Tibial nerve (tissue), 4 donors: ENCODE measurements at regions not wholly inside any gene's neighbourhood (a gene's known extent, or its start where the extent isn't known, plus 50 kb on each side); places are given as distances from the start of the nearest gene placed in this dataset.

Source experiments
- DNase-seq, 2 donors: peaks; one replicate each; pipeline ENCODE4 v3.0.0-alpha.2; 2019; ENCODE audit warnings: low spot score in 2 of 2
- H3K27ac ChIP-seq, 4 donors: fragments of 200-600 bp; sonication (generic) in 3 of 4; one replicate each; pipeline ENCODE4 v1.5.1; 2017 to 2019; ENCODE audit warnings: mild to moderate bottlenecking in 1 of 4
- H3K27me3 ChIP-seq, 2 donors: fragments of 200-600 bp; sonication (generic) in 1 of 2; one replicate each; pipeline versions ENCODE4 v1.5.1 to v1.6.0; 2017 to 2019
- H3K36me3 ChIP-seq, 3 donors: fragments of 200-600 bp; sonication (generic); one replicate each; pipeline ENCODE4 v1.5.1; 2018 to 2019
- H3K4me1 ChIP-seq, 4 donors: fragments of 200-600 bp; sonication (generic) in 3 of 4; one replicate each; pipeline ENCODE4 v1.5.1; 2017 to 2019
- H3K4me3 ChIP-seq, 4 donors: fragments of 200-600 bp; sonication (generic) in 3 of 4; one replicate each; pipeline ENCODE4 v1.5.1; 2017 to 2019; ENCODE audit warnings: mild to moderate bottlenecking in 1 of 4, moderate library complexity in 1 of 4
- H3K9me3 ChIP-seq, 4 donors: fragments of 200-600 bp; sonication (generic) in 3 of 4; one replicate each; pipeline ENCODE4 v1.5.1; 2017 to 2019
- EP300 ChIP-seq, 2 donors: sonication (generic); formaldehyde crosslinking; IDR thresholded peaks; one replicate each; pipeline ENCODE4 v1.6.1; 2017; ENCODE audit warnings: antibody characterized with exemption in 2 of 2, mild to moderate bottlenecking in 1 of 2
- POLR2A ChIP-seq, 2 donors: fragments of 450-650 bp; IDR thresholded peaks; one replicate each; pipeline ENCODE4 v1.6.1; 2017; ENCODE audit warnings: antibody characterized with exemption in 2 of 2, mild to moderate bottlenecking in 2 of 2, moderate library complexity in 2 of 2
- WGBS, 2 donors: methylation state at CpG; one replicate each; pipeline ENCODE4 v1.1.5; 2018; 5-methylcytosine and 5-hydroxymethylcytosine counted together
- TF ChIP-seq, protein P1 (sequence below), 5 experiments: fragments of 200-600 bp in 3 of 5; fragments of 450-650 bp in 2 of 5; sonication (generic) in 3 of 5; IDR thresholded peaks; one replicate each; pipeline ENCODE4 v1.5.1; 2016 to 2019; ENCODE audit warnings: antibody characterized with exemption in 5 of 5, mild to moderate bottlenecking in 3 of 5, moderate library complexity in 2 of 5

DNA sequence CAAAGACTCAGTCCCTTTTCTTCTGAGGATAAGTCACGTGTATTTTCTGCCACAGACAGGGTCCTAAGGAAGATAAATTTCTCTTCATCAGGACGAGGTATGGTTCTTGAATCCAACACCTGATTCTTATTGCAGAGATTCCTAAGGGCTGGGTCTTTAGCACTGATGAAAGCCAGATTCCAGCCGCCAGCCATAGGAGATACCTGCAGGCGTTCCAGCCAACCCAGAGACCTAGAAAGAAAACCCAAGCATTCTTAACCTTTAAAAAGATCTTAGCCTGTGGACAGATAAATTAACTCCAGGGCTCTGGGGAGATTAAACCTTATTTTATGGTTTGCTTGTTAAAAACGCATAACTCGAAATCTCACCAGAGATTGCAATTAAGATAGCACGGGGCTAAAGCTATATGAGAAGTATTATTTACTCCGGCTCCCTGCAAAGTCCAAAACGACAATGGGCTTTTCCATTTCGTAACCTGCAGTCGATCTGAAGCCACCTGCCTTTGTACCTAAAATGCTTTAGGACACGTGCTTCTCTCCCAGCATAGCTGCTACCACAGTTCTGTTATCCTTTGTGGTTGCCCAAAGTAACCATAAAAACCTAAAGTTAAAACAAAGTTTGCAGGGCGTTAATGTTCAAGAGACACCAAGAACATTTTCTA is 104.5 kb downstream of the NXPE2 start:
- Histone ChIP-seq H3K27me3 (no peaks in the 10 kb centered on the region), H3K36me3 (no peaks in the 10 kb centered on the region), H3K27ac (no peak overlapping the region), H3K9me3 (no peaks in the 10 kb centered on the region), H3K4me1 (no peaks in the 10 kb centered on the region), H3K4me3 (no peak overlapping the region)
- 68 to 75% methylated on average over 13 of the region's 13 CpGs for WGBS, 2 donors
- TF ChIP-seq EP300 (IDR thresholded peaks at IDR 0.05): no peak
- TF ChIP-seq, protein P1, sequence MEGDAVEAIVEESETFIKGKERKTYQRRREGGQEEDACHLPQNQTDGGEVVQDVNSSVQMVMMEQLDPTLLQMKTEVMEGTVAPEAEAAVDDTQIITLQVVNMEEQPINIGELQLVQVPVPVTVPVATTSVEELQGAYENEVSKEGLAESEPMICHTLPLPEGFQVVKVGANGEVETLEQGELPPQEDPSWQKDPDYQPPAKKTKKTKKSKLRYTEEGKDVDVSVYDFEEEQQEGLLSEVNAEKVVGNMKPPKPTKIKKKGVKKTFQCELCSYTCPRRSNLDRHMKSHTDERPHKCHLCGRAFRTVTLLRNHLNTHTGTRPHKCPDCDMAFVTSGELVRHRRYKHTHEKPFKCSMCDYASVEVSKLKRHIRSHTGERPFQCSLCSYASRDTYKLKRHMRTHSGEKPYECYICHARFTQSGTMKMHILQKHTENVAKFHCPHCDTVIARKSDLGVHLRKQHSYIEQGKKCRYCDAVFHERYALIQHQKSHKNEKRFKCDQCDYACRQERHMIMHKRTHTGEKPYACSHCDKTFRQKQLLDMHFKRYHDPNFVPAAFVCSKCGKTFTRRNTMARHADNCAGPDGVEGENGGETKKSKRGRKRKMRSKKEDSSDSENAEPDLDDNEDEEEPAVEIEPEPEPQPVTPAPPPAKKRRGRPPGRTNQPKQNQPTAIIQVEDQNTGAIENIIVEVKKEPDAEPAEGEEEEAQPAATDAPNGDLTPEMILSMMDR (IDR thresholded peaks at IDR 0.05): no peak
- no peak for TF ChIP-seq POLR2A (IDR thresholded peaks at IDR 0.05)
- no peak for DNase-seq

DNA sequence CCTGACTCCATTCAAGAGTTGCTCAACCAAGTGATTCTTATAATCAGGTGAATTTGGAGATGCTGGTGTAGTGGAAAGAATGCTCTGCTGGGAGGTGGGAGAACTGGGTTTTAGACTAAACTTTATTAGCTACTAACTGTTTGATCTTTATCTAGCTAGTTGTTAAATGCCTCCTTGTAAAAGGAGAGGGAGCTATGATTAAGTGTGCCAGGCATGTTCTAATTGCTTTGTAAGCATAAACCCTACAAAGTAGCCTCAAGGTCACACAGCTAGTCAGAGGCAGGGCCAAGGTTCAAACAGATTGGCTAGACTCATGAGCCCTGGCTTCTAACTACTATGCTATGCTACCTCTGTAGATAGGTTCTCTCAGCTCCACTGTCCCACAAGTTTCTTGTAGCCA is 105.5 kb downstream of the NXPE2 start:
- H3K27ac ChIP-seq: no peak overlapping the region
- no peaks in the 10 kb centered on the region for H3K36me3 ChIP-seq
- H3K4me3 ChIP-seq: no peak overlapping the region
- no peak for DNase-seq
- no peaks in the 10 kb centered on the region for H3K27me3 ChIP-seq
- no peaks in the 10 kb centered on the region for H3K9me3 ChIP-seq
- TF ChIP-seq, protein P1 (IDR thresholded peaks at IDR 0.05): no peak
- no peak for TF ChIP-seq EP300 (IDR thresholded peaks at IDR 0.05)
- TF ChIP-seq POLR2A (IDR thresholded peaks at IDR 0.05): no peak
- no peaks in the 10 kb centered on the region for H3K4me1 ChIP-seq

GRCh38 chr11:114784216-114784615 is 105.9 kb downstream of the NXPE2 start:
- Histone ChIP-seq H3K27ac (no peak overlapping the region), H3K9me3 (no peaks in the 10 kb centered on the region), H3K27me3 (no peaks in the 10 kb centered on the region), H3K4me1 (no peaks in the 10 kb centered on the region), H3K36me3 (no peaks in the 10 kb centered on the region), H3K4me3 (no peak overlapping the region)
- DNase-seq: no peak
- 71 to 72% methylated on average over 5 of the region's 5 CpGs for WGBS, 2 donors
- no peak for TF ChIP-seq POLR2A (IDR thresholded peaks at IDR 0.05)
- no peak for TF ChIP-seq EP300 (IDR thresholded peaks at IDR 0.05)
- TF ChIP-seq, protein P1 (IDR thresholded peaks at IDR 0.05): no peak

DNA sequence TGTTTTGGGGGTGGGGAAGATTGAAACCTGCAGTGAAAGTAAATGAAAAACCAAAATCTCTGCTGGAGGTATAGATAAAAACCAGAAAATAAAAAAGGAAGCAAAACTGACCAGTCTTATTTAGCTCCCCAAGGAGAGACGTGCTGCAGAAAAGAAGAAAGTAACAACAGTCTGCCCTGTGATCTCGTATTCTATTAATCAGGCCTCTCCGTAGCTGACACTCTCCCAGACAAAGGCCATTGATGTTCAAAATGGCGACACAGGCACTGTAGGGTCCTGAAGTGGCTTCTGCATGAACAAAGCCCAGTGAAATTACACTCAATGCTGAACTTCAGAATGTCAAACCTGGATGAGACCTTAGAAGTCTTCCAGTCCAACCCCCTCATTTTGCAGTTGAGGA is 106.6 kb downstream of the NXPE2 start:
- WGBS, 2 donors: 57 to 70% methylated on average over 4 of the region's 4 CpGs

DNA sequence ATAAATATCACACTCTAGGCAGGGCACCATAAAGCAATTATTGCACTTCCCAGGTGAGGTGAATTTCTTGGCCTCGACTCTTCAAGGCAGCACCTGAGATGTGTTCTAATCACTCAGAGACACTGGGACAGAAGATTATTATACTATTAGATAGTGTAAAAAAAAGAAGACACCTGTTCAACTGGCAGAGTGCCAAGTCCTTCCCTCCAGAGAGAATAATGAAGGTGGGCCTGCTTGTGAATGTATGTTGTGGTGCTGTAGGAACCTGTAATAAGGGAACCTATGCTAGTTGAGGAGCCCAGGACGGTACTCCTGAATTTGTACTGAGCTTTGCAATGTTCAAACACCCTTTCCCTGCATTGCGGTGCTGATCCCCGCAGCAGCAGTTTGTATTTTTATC is 107.5 kb downstream of the NXPE2 start:
- TF ChIP-seq, protein P1 (IDR thresholded peaks at IDR 0.05): no peak
- TF ChIP-seq EP300 (IDR thresholded peaks at IDR 0.05) (no peak), POLR2A (IDR thresholded peaks at IDR 0.05) (no peak)
- H3K9me3 ChIP-seq: no peaks in the 10 kb centered on the region

More for the DNA sequence above, 106.6 kb downstream of the NXPE2 start:
- no peak for DNase-seq
- TF ChIP-seq, protein P1 (IDR thresholded peaks at IDR 0.05): no peak
- TF ChIP-seq POLR2A (IDR thresholded peaks at IDR 0.05) (no peak), EP300 (IDR thresholded peaks at IDR 0.05) (no peak)
- Histone ChIP-seq H3K27me3 (no peaks in the 10 kb centered on the region), H3K9me3 (no peaks in the 10 kb centered on the region), H3K4me3 (no peak overlapping the region), H3K4me1 (no peaks in the 10 kb centered on the region), H3K36me3 (no peaks in the 10 kb centered on the region), H3K27ac (no peak overlapping the region)

More for the DNA sequence above, 107.5 kb downstream of the NXPE2 start:
- Histone ChIP-seq H3K27ac (no peak overlapping the region), H3K4me1 (no peaks in the 10 kb centered on the region), H3K27me3 (no peaks in the 10 kb centered on the region), H3K4me3 (no peak overlapping the region), H3K36me3 (no peaks in the 10 kb centered on the region)
- no peak for DNase-seq
- 90 to 92% methylated on average over 4 of the region's 4 CpGs for WGBS, 2 donors
